GM19468 (cell line): ENCODE measurements at regions not wholly inside any gene's neighbourhood (a gene's known extent, or its start where the extent isn't known, plus 50 kb on each side); places are given as distances from the start of the nearest gene placed in this dataset.
A peak's percentile ranks its signal among the peaks of the same experiment; 100 is the strongest.
"Not testable (repeated sequence)": the region's sequence is repeated elsewhere in the genome, so short reads cannot be mapped to it uniquely, and the experiment has no call there.

Experiments
- ATAC-seq: cut with Tn5 transposase; IDR thresholded peaks from one replicate; pipeline ENCODE4 v1.9.1; 2021; ENCODE audit warnings: mild to moderate bottlenecking, moderate library complexity, moderate number of reproducible peaks; ENCODE audit not compliant: unreplicated experiment; ENCODE audit errors: extremely low read depth

DNA sequence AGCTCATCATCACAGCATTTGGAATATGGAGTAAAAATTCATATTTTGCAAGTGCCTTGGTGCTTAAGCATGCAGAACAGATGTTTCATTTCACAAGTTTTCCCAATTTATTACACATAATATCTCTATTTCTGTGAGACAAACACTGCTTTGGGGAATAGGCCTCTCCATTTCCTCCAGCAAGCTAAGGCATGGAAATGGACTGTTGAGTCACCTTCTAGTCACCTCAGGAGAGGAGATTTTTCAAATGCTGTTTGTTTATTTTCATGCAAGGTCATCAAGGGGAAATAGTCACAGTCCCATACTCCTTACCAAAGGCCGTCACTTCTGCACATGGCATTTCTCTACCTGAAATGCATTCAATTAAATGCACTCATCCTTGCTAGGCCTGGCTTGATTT, 57.4 kb upstream of the NUTM2D start:
- not testable (repeated sequence) for ATAC-seq

DNA sequence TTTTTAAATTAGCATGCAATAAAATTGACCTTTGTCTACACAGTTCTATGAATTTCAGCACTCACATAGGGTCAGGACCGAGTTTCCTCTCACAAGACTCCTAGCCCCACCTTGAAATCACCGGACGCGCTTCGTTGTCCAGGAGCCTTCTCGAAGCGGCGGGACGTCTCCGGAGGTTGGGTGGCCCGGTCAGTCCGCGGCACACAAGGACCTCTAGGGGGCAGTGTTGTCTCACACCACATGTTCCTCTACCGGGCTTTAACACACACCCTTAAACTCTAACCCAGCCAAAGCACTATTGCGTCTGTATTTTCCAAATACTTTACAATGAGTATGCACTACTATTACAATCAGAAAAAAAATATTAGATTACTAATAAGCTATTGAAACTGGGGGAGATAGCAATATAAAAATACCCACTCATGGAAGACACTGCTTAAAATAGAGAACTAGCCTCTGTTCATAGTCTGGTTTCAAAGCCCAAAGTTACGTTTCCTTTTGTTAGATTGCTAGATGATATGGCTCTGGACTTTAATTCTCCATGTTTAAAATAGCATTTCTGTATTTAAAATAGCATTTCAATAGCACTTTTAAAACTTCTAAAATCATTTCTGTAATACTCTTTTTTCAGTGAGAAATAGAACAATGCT, 56.0 kb upstream of the NUTM2D start:
- peak; percentile 56 for ATAC-seq

DNA sequence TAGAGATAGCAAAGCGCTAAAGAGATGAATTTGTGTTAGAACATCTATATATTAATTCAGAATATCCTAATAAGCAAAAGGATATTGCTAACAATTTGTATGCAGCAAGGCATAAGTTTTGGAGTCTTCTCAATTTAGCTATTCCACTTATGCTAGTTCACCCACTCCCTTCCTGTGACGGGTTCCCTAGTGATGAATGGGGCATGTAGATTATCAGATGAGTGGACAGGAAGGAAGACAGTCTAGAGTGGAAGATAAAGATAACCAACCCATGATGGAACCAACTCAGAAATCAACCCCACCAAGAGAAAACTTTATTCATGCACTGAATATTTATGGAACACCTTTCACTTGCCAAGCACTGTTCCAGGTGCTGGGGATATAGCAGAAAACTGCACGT, 55.4 kb upstream of the NUTM2D start:
- ATAC-seq, result not testable (repeated sequence)

- not testable (repeated sequence) for ATAC-seq
Observed at GRCh38 chr10:87303707-87304106, 53.8 kb upstream of the NUTM2D start.

DNA sequence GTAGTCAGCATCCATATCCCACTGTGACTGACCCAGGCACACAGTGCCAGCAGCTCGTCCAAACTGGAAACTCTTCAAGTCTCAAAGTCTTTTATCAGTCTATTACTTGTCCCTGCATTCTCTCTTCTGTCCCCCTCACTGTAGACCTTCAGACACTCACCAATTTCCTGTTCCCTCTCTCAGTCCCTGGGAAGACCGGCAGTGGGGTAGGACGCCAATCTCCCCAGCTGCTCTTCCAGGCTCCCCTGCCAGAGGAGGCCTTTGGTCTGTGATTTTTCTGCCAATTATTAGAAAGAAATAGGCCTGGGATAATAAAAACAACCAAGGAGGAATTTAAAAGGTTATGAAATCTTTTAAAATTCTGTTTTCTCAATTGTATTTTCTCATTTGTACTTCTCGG, 50.9 kb upstream of the NUTM2D start:
- not testable (repeated sequence) for ATAC-seq
